Keratinocyte (primary cell): ENCODE measurements at regions not wholly inside any gene's neighbourhood (a gene's known extent, or its start where the extent isn't known, plus 50 kb on each side); places are given as distances from the start of the nearest gene placed in this dataset.

Source experiments
- DNase-seq: peaks from one replicate; pipeline ENCODE4 v3.0.0-alpha.2; 2011; ENCODE audit warnings: low read depth, missing footprints, low spot score
- FAIRE-seq: peaks from 2 replicates; lab custom pipeline; 2011; peaks lifted over from hg19 to GRCh38; lab: Jason Lieb, UNC
- H2AFZ ChIP-seq: 2 replicates; pipeline ENCODE4 v1.6.0; 2012; ENCODE audit warnings: low read length, control low read depth, inconsistent platforms; ENCODE audit not compliant: control insufficient read depth
- H3K27ac ChIP-seq: 2 replicates; pipeline ENCODE4 v1.5.1; 2011; ENCODE audit warnings: low read length; ENCODE audit not compliant: control insufficient read depth, insufficient read depth
- H3K27me3 ChIP-seq: 3 replicates; pipeline ENCODE4 v1.6.0; 2011; ENCODE audit warnings: low read length; ENCODE audit not compliant: control insufficient read depth, insufficient read depth; ENCODE audit errors: extremely low read depth
- H3K36me3 ChIP-seq, 2 experiments: 2 replicates in 1 of 2; 3 replicates in 1 of 2; pipeline ENCODE4 v1.5.1; 2011; ENCODE audit warnings: low read length in 2 of 2, mild to moderate bottlenecking in 1 of 2; ENCODE audit not compliant: control insufficient read depth in 2 of 2, insufficient read depth in 2 of 2; ENCODE audit errors: extremely low read depth in 1 of 2
- H3K4me1 ChIP-seq: 3 replicates; pipeline ENCODE4 v1.5.1; 2011; ENCODE audit warnings: low read length; ENCODE audit not compliant: control insufficient read depth, insufficient read depth; ENCODE audit errors: extremely low read depth
- H3K4me2 ChIP-seq: 3 replicates; pipeline ENCODE4 v1.6.0; 2011; ENCODE audit warnings: low read depth, low read length; ENCODE audit not compliant: control insufficient read depth, insufficient read depth; ENCODE audit errors: extremely low read depth
- H3K4me3 ChIP-seq, 3 experiments: fragments of 200-600 bp in 1 of 3; sonication (generic) in 1 of 3; 2 replicates in 2 of 3; 3 replicates in 1 of 3; pipeline ENCODE4 v1.5.1; 2011 to 2016; ENCODE audit warnings: low read length in 3 of 3, mild to moderate bottlenecking in 3 of 3, control low read depth in 2 of 3, inconsistent platforms in 1 of 3, low read depth in 1 of 3, mixed read lengths in 1 of 3, mixed run types in 1 of 3, moderate library complexity in 1 of 3; ENCODE audit not compliant: control insufficient read depth in 2 of 3, insufficient read depth in 2 of 3; ENCODE audit errors: extremely low read depth in 1 of 3
- H3K79me2 ChIP-seq: 2 replicates; pipeline ENCODE4 v1.6.0; 2012; ENCODE audit warnings: low read length; ENCODE audit not compliant: control insufficient read depth, insufficient read depth
- H3K9ac ChIP-seq: 3 replicates; pipeline ENCODE4 v1.6.0; 2011; ENCODE audit warnings: low read length; ENCODE audit not compliant: control insufficient read depth, insufficient read depth; ENCODE audit errors: extremely low read depth
- H3K9me1 ChIP-seq: 3 replicates; pipeline ENCODE4 v1.6.0; 2011; ENCODE audit warnings: low read length; ENCODE audit not compliant: control insufficient read depth, insufficient read depth; ENCODE audit errors: extremely low read depth
- H3K9me3 ChIP-seq: 2 replicates; pipeline ENCODE4 v1.5.1; 2012; ENCODE audit warnings: low read depth, low read length; ENCODE audit not compliant: control insufficient read depth
- H4K20me1 ChIP-seq: 3 replicates; pipeline ENCODE4 v1.6.0; 2011; ENCODE audit warnings: low read length; ENCODE audit not compliant: control insufficient read depth, insufficient read depth; ENCODE audit errors: extremely low read depth
- CTCF ChIP-seq, 3 experiments: IDR thresholded peaks in 1 of 3; conservative IDR thresholded peaks in 1 of 3; optimal IDR thresholded peaks in 1 of 3; 2 replicates in 2 of 3; 3 replicates in 1 of 3; pipeline versions ENCODE3 to v1.5.1; 2011; ENCODE audit warnings: low read length in 3 of 3, mild to moderate bottlenecking in 3 of 3, moderate library complexity in 2 of 3, control low read depth in 1 of 3, inconsistent platforms in 1 of 3; ENCODE audit not compliant: insufficient read depth in 2 of 3; ENCODE audit errors: extremely low read depth in 1 of 3
- EZH2 ChIP-seq: IDR thresholded peaks from one replicate; pipeline ENCODE4 v1.6.1; 2012; ENCODE audit warnings: inconsistent platforms, mild to moderate bottlenecking, low read length, moderate library complexity
- dilution Hi-C: fragments of 300-500 bp; cut with MboI; formaldehyde crosslinking; loops from one replicate; pipeline ENCODE4 v1.7.0; 2020; ENCODE audit warnings: low sequenced_read_pairs; ENCODE audit not compliant: extremely low pct_ligation_motif_present

- Histone ChIP-seq H3K4me2 (no peak overlapping the region), H3K9me3 (no peaks in the 10 kb centered on the region), H3K27ac (no peak overlapping the region), H3K9me1 (no peaks in the 10 kb centered on the region), H3K4me3 (no peak overlapping the region), H3K79me2 (no peaks in the 10 kb centered on the region), H3K4me1 (no peaks in the 10 kb centered on the region), H3K27me3 (no peaks in the 10 kb centered on the region), H4K20me1 (no peaks in the 10 kb centered on the region), H2AFZ (no peak overlapping the region), H3K9ac (no peak overlapping the region), H3K36me3 (no peaks in the 10 kb centered on the region)
- TF ChIP-seq EZH2 (no peak), CTCF (optimal IDR thresholded peaks at IDR 0.05 in 1 of 3, IDR thresholded peaks at IDR 0.05 in 1 of 3, conservative IDR thresholded peaks at IDR 0.05 in 1 of 3; ENCODE audit: extremely low read depth in 1 of 3, insufficient read depth in 2 of 3, low read length in 3 of 3) (no peak)
- FAIRE-seq (no peak), DNase-seq (no peak)
- dilution Hi-C loops = no loop called here
Measured at GRCh38 chr12:118780939-118781338, 200.4 kb upstream of the SRRM4 start.

GRCh38 chr12:118781692-118782091 is 199.6 kb upstream of the SRRM4 start:
- Histone ChIP-seq H3K36me3 (no peaks in the 10 kb centered on the region), H3K4me2 (no peak overlapping the region), H3K79me2 (no peaks in the 10 kb centered on the region), H3K4me3 (no peak overlapping the region), H3K27ac (no peak overlapping the region), H4K20me1 (no peaks in the 10 kb centered on the region), H3K9me1 (no peaks in the 10 kb centered on the region), H3K9me3 (no peaks in the 10 kb centered on the region), H3K9ac (no peak overlapping the region), H2AFZ (no peak overlapping the region), H3K27me3 (no peaks in the 10 kb centered on the region), H3K4me1 (no peaks in the 10 kb centered on the region)
- DNase-seq (no peak), FAIRE-seq (no peak)
- dilution Hi-C loops = no loop called here
- TF ChIP-seq CTCF (optimal IDR thresholded peaks at IDR 0.05 in 1 of 3, IDR thresholded peaks at IDR 0.05 in 1 of 3, conservative IDR thresholded peaks at IDR 0.05 in 1 of 3; ENCODE audit: extremely low read depth in 1 of 3, insufficient read depth in 2 of 3, low read length in 3 of 3) (no peak), EZH2 (no peak)
